ENCODE measurements at regions not wholly inside any gene's neighbourhood (a gene's known extent, or its start where the extent isn't known, plus 50 kb on each side); places are given as distances from the start of the nearest gene placed in this dataset.

- Histone ChIP-seq H3K4me1 (ENCODE audit: insufficient read depth, low read length) (no peaks in the 10 kb centered on the region), H3K4me3 (ENCODE audit: low read length) (no peak overlapping the region), H3K9me3 (ENCODE audit: low read length) (no peaks in the 10 kb centered on the region), H3K36me3 (ENCODE audit: insufficient read depth, low read length) (no peaks in the 10 kb centered on the region), H3K27me3 (ENCODE audit: insufficient read depth, low read length, poor library complexity, severe bottlenecking) (no peaks in the 10 kb centered on the region), H3K27ac (ENCODE audit: low read depth, low read length) (no peak overlapping the region)
- no peak overlapping the region for H3K4me3 Mint-ChIP-seq
- ChIA-PET POLR2A (no interaction called here), CTCF (no interaction called here)
- H3K27me3 Mint-ChIP-seq, result no peaks in the 10 kb centered on the region
- no peaks in the 10 kb centered on the region for H3K9me3 Mint-ChIP-seq
- peaks cover 0 to 12% (median 0%) of the 10 kb centered on the region in 3 donors for H3K36me3 Mint-ChIP-seq
- H3K4me1 Mint-ChIP-seq, result peaks cover 0 to 5% (median 5%) of the 10 kb centered on the region in 3 donors
- no peak for DNase-seq
- H3K27ac Mint-ChIP-seq, result no peak overlapping the region
Observed at GRCh38 chr22:49636649-49637048, 191.0 kb downstream of the BRD1 start.

- H3K27me3 ChIP-seq (ENCODE audit: insufficient read depth, low read length, poor library complexity, severe bottlenecking), result no peaks in the 10 kb centered on the region
- no peak for DNase-seq
- Mint-ChIP-seq H3K27ac (no peak overlapping the region), H3K36me3 (peaks cover 0 to 8% (median 0%) of the 10 kb centered on the region in 3 donors), H3K9me3 (no peaks in the 10 kb centered on the region), H3K4me3 (no peak overlapping the region), H3K27me3 (no peaks in the 10 kb centered on the region), H3K4me1 (peaks cover 0 to under 1% (median under 1%) of the 10 kb centered on the region in 3 donors)
- H3K4me1 ChIP-seq (ENCODE audit: insufficient read depth, low read length), result no peaks in the 10 kb centered on the region
- no peaks in the 10 kb centered on the region for H3K9me3 ChIP-seq (ENCODE audit: low read length)
- H3K36me3 ChIP-seq (ENCODE audit: insufficient read depth, low read length), result no peaks in the 10 kb centered on the region
- ChIA-PET CTCF (no interaction called here), POLR2A (no interaction called here)
- H3K4me3 ChIP-seq (ENCODE audit: low read length), result no peak overlapping the region
- no peak overlapping the region for H3K27ac ChIP-seq (ENCODE audit: low read depth, low read length)
Observed at GRCh38 chr22:49636214-49636613, 191.5 kb downstream of the BRD1 start.

- no peaks in the 10 kb centered on the region for H3K36me3 ChIP-seq (ENCODE audit: insufficient read depth, low read length)
- Mint-ChIP-seq H3K9me3 (no peaks in the 10 kb centered on the region), H3K27ac (no peak overlapping the region), H3K4me3 (no peak overlapping the region), H3K4me1 (no peaks in the 10 kb centered on the region), H3K36me3 (peaks cover 0 to 8% (median 0%) of the 10 kb centered on the region in 3 donors), H3K27me3 (peaks cover 0 to 2% of the 10 kb centered on the region in 2 donors)
- no peak overlapping the region for H3K4me3 ChIP-seq (ENCODE audit: low read length)
- no peaks in the 10 kb centered on the region for H3K9me3 ChIP-seq (ENCODE audit: low read length)
- CTCF ChIA-PET, result no interaction called here
- H3K4me1 ChIP-seq (ENCODE audit: insufficient read depth, low read length), result no peaks in the 10 kb centered on the region
- no peaks in the 10 kb centered on the region for H3K27me3 ChIP-seq (ENCODE audit: insufficient read depth, low read length, poor library complexity, severe bottlenecking)
- DNase-seq, result no peak
- no peak overlapping the region for H3K27ac ChIP-seq (ENCODE audit: low read depth, low read length)
- POLR2A ChIA-PET, result no interaction called here
Observed at GRCh38 chr22:49634006-49634772, 193.5 kb downstream of the BRD1 start.

DNA sequence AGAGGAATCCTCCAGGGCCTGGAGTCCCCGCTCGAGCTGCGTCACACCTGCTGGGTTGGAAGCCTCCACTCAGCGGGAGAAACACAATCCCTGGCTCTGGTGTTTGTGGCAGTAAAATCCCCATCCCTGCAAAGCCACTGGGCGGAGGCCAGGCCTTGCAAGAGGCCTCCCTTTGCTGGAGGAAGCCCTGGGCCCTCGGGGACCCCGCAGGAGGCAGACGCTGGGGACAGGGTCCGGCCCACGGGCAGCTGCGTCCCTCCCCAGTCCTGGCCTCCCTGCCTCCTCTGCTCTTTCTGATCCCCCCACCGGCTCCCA is 194.7 kb downstream of the BRD1 start:
- no peaks in the 10 kb centered on the region for H3K9me3 Mint-ChIP-seq
- POLR2A ChIA-PET, result no interaction called here
- H3K27me3 Mint-ChIP-seq, result peaks cover 0 to 2% of the 10 kb centered on the region in 2 donors
- no peak overlapping the region for H3K27ac ChIP-seq (ENCODE audit: low read depth, low read length)
- no peak overlapping the region for H3K27ac Mint-ChIP-seq
- no peaks in the 10 kb centered on the region for H3K4me1 ChIP-seq (ENCODE audit: insufficient read depth, low read length)
- no peak overlapping the region for H3K4me3 ChIP-seq (ENCODE audit: low read length)
- no peaks in the 10 kb centered on the region for H3K27me3 ChIP-seq (ENCODE audit: insufficient read depth, low read length, poor library complexity, severe bottlenecking)
- no peak overlapping the region for H3K4me3 Mint-ChIP-seq
- no peaks in the 10 kb centered on the region for H3K9me3 ChIP-seq (ENCODE audit: low read length)
- H3K4me1 Mint-ChIP-seq, result no peaks in the 10 kb centered on the region
- CTCF ChIA-PET, result no interaction called here
- no peaks in the 10 kb centered on the region for H3K36me3 ChIP-seq (ENCODE audit: insufficient read depth, low read length)
- H3K36me3 Mint-ChIP-seq, result peaks cover 0 to 5% (median 0%) of the 10 kb centered on the region in 3 donors
- DNase-seq, result no peak

- no peaks in the 10 kb centered on the region for H3K4me1 Mint-ChIP-seq
- no peak overlapping the region for H3K27ac ChIP-seq (ENCODE audit: low read depth, low read length)
- no peaks in the 10 kb centered on the region for H3K36me3 ChIP-seq (ENCODE audit: insufficient read depth, low read length)
- no peak overlapping the region for H3K4me3 ChIP-seq (ENCODE audit: low read length)
- no peak overlapping the region for H3K4me3 Mint-ChIP-seq
- peaks cover 0 to 2% of the 10 kb centered on the region in 2 donors for H3K27me3 Mint-ChIP-seq
- peaks cover 0 to 1% (median 0%) of the 10 kb centered on the region in 3 donors for H3K36me3 Mint-ChIP-seq
- H3K27ac Mint-ChIP-seq, result no peak overlapping the region
- no peaks in the 10 kb centered on the region for H3K9me3 Mint-ChIP-seq
- ChIA-PET CTCF (no interaction called here), POLR2A (no interaction called here)
- no peak for DNase-seq
- H3K4me1 ChIP-seq (ENCODE audit: insufficient read depth, low read length), result no peaks in the 10 kb centered on the region
- no peaks in the 10 kb centered on the region for H3K27me3 ChIP-seq (ENCODE audit: insufficient read depth, low read length, poor library complexity, severe bottlenecking)
- no peaks in the 10 kb centered on the region for H3K9me3 ChIP-seq (ENCODE audit: low read length)
Observed at GRCh38 chr22:49632199-49633009, 195.3 kb downstream of the BRD1 start.

- Mint-ChIP-seq H3K27me3 (peaks cover 0 to 2% of the 10 kb centered on the region in 2 donors), H3K4me1 (peaks cover 0 to 2% (median 0%) of the 10 kb centered on the region in 3 donors), H3K9me3 (no peaks in the 10 kb centered on the region), H3K27ac (no peak overlapping the region), H3K36me3 (peaks cover 0 to 1% (median 0%) of the 10 kb centered on the region in 3 donors), H3K4me3 (no peak overlapping the region)
- no peak for DNase-seq
- CTCF ChIA-PET, result no interaction called here
- no peaks in the 10 kb centered on the region for H3K9me3 ChIP-seq (ENCODE audit: low read length)
- H3K36me3 ChIP-seq (ENCODE audit: insufficient read depth, low read length), result no peaks in the 10 kb centered on the region
- H3K27ac ChIP-seq (ENCODE audit: low read depth, low read length), result no peak overlapping the region
- no peaks in the 10 kb centered on the region for H3K27me3 ChIP-seq (ENCODE audit: insufficient read depth, low read length, poor library complexity, severe bottlenecking)
- POLR2A ChIA-PET, result no interaction called here
- no peak overlapping the region for H3K4me3 ChIP-seq (ENCODE audit: low read length)
- H3K4me1 ChIP-seq (ENCODE audit: insufficient read depth, low read length), result no peaks in the 10 kb centered on the region
Observed at GRCh38 chr22:49630448-49630946, 197.2 kb downstream of the BRD1 start.

- CTCF ChIA-PET, result no interaction called here
- Mint-ChIP-seq H3K9me3 (no peaks in the 10 kb centered on the region), H3K27me3 (peaks cover 0 to 2% of the 10 kb centered on the region in 2 donors), H3K4me1 (peaks cover 0 to 7% (median 5%) of the 10 kb centered on the region in 3 donors), H3K36me3 (peaks cover 0 to 3% (median 0%) of the 10 kb centered on the region in 3 donors), H3K27ac (no peak overlapping the region), H3K4me3 (no peak overlapping the region)
- no peak overlapping the region for H3K4me3 ChIP-seq (ENCODE audit: low read length)
- H3K36me3 ChIP-seq (ENCODE audit: insufficient read depth, low read length), result no peaks in the 10 kb centered on the region
- H3K27me3 ChIP-seq (ENCODE audit: insufficient read depth, low read length, poor library complexity, severe bottlenecking), result no peaks in the 10 kb centered on the region
- POLR2A ChIA-PET, result no interaction called here
- H3K27ac ChIP-seq (ENCODE audit: low read depth, low read length), result no peak overlapping the region
- no peaks in the 10 kb centered on the region for H3K9me3 ChIP-seq (ENCODE audit: low read length)
- H3K4me1 ChIP-seq (ENCODE audit: insufficient read depth, low read length), result no peaks in the 10 kb centered on the region
- DNase-seq, result no peak
Observed at GRCh38 chr22:49629586-49630447, 197.9 kb downstream of the BRD1 start.

GRCh38 chr22:49629261-49629570 is 198.5 kb downstream of the BRD1 start:
- H3K27me3 Mint-ChIP-seq, result peaks cover 0 to 2% of the 10 kb centered on the region in 2 donors
- H3K4me3 ChIP-seq (ENCODE audit: low read length), result no peak overlapping the region
- no peaks in the 10 kb centered on the region for H3K4me1 ChIP-seq (ENCODE audit: insufficient read depth, low read length)
- CTCF ChIA-PET, result no interaction called here
- H3K27me3 ChIP-seq (ENCODE audit: insufficient read depth, low read length, poor library complexity, severe bottlenecking), result no peaks in the 10 kb centered on the region
- H3K27ac ChIP-seq (ENCODE audit: low read depth, low read length), result no peak overlapping the region
- POLR2A ChIA-PET, result no interaction called here
- H3K9me3 ChIP-seq (ENCODE audit: low read length), result no peaks in the 10 kb centered on the region
- no peak overlapping the region for H3K27ac Mint-ChIP-seq
- DNase-seq, result no peak
- H3K4me3 Mint-ChIP-seq, result peak overlapping the region in 1 of 7 donors; percentile 74
- H3K4me1 Mint-ChIP-seq, result peaks cover 0 to 7% (median 5%) of the 10 kb centered on the region in 3 donors
- no peaks in the 10 kb centered on the region for H3K36me3 ChIP-seq (ENCODE audit: insufficient read depth, low read length)
- peaks cover 0 to 3% (median 0%) of the 10 kb centered on the region in 3 donors for H3K36me3 Mint-ChIP-seq
- no peaks in the 10 kb centered on the region for H3K9me3 Mint-ChIP-seq

All from CD8-positive, alpha-beta memory T cell (primary cell).